ENCODE measurements at regions not wholly inside any gene's neighbourhood (a gene's known extent, or its start where the extent isn't known, plus 50 kb on each side); places are given as distances from the start of the nearest gene placed in this dataset.

DNA sequence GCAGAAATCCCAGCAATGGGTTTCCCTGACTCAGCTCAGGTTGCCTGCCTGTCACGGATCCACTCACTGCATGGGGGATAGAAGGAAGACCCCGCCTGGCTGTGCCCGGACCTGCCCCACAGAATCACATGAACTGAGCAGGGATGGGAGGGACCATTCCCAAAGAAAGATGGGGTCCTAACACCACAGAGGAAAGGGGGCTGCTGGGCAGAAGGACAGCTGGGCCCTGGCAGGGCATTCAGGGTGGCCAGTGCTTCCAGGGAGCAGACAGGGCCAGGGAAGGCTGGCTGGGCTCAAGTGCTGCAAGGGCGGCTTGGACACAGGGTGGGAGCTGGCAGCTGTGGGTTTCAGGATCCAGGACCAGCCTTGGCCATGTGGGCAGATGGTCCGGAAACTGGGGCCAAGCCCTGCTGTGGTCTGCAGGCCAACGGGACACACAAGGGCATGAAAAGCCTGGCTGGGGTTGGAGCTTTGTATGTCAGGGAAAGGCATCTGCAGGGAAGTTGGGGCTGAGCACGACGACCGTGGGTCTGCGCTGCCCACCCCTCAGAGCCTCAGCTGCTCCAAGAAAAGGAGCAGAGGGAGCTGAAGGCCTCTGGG, 723.9 kb downstream of the PTPRU start:
- no peaks in the 10 kb centered on the region for H3K79me2 ChIP-seq (replicated peaks; ENCODE audit: insufficient read depth, low read length)
- H3K9me3 ChIP-seq (ENCODE audit: low read length): no peaks in the 10 kb centered on the region
- no peaks in the 10 kb centered on the region for H3F3A ChIP-seq (ENCODE audit: insufficient read depth, low read length, poor library complexity, severe bottlenecking)
- H2AFZ ChIP-seq (ENCODE audit: low read depth, low read length): no peak overlapping the region
- no peak overlapping the region for H3K9ac ChIP-seq (ENCODE audit: low read length)
- no peaks in the 10 kb centered on the region for H3K36me3 ChIP-seq (ENCODE audit: insufficient read depth, low read length)
- no peaks in the 10 kb centered on the region for H3K27me3 ChIP-seq (ENCODE audit: insufficient read depth, low read depth, low read length)
- H3K4me2 ChIP-seq (ENCODE audit: low read length): no peak overlapping the region
- no peaks in the 10 kb centered on the region for H4K20me1 ChIP-seq (ENCODE audit: insufficient read depth)
- H3K4me3 ChIP-seq (ENCODE audit: low read length): no peak overlapping the region
- no peak for TF ChIP-seq EP300 (conservative IDR thresholded peaks at IDR 0.05; ENCODE audit: poor library complexity, severe bottlenecking)
- no peak overlapping the region for H3K27ac ChIP-seq (ENCODE audit: low read length)
- no peaks in the 10 kb centered on the region for H3K9me2 ChIP-seq (ENCODE audit: insufficient read depth, low read length)

DNA sequence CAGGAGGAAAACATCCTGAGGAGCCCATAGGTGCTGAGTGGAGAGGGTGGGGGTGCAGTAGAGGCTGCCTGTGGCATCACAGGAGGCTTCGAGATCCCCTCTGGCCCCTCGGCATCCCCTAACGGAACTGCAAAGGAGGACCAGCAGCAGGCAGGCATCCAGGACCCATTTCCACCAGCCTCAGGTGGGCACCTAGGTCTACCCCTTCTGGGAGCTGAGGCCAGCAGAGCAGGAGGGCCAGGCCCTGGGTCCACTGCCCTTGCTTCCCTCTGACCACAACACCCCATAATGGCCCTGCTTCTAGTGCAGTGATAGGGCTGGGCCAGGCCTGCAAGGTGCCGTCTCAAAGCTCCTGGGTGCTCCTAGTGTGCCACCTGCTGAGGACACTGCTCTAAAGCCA, 723.0 kb downstream of the PTPRU start:
- no peaks in the 10 kb centered on the region for H3K36me3 ChIP-seq (ENCODE audit: insufficient read depth, low read length)
- no peak overlapping the region for H3K27ac ChIP-seq (ENCODE audit: low read length)
- no peaks in the 10 kb centered on the region for H4K20me1 ChIP-seq (ENCODE audit: insufficient read depth)
- no peaks in the 10 kb centered on the region for H3K9me2 ChIP-seq (ENCODE audit: insufficient read depth, low read length)
- no peak overlapping the region for H3K9ac ChIP-seq (ENCODE audit: low read length)
- H3K9me3 ChIP-seq (ENCODE audit: low read length): no peaks in the 10 kb centered on the region
- no peak for TF ChIP-seq SMC3 (conservative IDR thresholded peaks at IDR 0.05; ENCODE audit: poor library complexity)
- no peak for TF ChIP-seq POLR2AphosphoS5 (IDR thresholded peaks at IDR 0.05)
- TF ChIP-seq TAF1 (IDR thresholded peaks at IDR 0.05; ENCODE audit: low read depth): no peak
- TF ChIP-seq RAD21 (conservative IDR thresholded peaks at IDR 0.05): no peak
- no peak for TF ChIP-seq MXI1 (conservative IDR thresholded peaks at IDR 0.05; ENCODE audit: poor library complexity, severe bottlenecking)
- TF ChIP-seq EP300 (conservative IDR thresholded peaks at IDR 0.05; ENCODE audit: poor library complexity, severe bottlenecking): no peak
- no peak for TF ChIP-seq EZH2 (IDR thresholded peaks at IDR 0.05; ENCODE audit: borderline replicate concordance, insufficient read depth, low read length, poor library complexity, severe bottlenecking)
- TF ChIP-seq, protein P1, sequence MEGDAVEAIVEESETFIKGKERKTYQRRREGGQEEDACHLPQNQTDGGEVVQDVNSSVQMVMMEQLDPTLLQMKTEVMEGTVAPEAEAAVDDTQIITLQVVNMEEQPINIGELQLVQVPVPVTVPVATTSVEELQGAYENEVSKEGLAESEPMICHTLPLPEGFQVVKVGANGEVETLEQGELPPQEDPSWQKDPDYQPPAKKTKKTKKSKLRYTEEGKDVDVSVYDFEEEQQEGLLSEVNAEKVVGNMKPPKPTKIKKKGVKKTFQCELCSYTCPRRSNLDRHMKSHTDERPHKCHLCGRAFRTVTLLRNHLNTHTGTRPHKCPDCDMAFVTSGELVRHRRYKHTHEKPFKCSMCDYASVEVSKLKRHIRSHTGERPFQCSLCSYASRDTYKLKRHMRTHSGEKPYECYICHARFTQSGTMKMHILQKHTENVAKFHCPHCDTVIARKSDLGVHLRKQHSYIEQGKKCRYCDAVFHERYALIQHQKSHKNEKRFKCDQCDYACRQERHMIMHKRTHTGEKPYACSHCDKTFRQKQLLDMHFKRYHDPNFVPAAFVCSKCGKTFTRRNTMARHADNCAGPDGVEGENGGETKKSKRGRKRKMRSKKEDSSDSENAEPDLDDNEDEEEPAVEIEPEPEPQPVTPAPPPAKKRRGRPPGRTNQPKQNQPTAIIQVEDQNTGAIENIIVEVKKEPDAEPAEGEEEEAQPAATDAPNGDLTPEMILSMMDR (IDR thresholded peaks at IDR 0.05; ENCODE audit: poor library complexity, severe bottlenecking): no peak
- TF ChIP-seq, protein P2, sequence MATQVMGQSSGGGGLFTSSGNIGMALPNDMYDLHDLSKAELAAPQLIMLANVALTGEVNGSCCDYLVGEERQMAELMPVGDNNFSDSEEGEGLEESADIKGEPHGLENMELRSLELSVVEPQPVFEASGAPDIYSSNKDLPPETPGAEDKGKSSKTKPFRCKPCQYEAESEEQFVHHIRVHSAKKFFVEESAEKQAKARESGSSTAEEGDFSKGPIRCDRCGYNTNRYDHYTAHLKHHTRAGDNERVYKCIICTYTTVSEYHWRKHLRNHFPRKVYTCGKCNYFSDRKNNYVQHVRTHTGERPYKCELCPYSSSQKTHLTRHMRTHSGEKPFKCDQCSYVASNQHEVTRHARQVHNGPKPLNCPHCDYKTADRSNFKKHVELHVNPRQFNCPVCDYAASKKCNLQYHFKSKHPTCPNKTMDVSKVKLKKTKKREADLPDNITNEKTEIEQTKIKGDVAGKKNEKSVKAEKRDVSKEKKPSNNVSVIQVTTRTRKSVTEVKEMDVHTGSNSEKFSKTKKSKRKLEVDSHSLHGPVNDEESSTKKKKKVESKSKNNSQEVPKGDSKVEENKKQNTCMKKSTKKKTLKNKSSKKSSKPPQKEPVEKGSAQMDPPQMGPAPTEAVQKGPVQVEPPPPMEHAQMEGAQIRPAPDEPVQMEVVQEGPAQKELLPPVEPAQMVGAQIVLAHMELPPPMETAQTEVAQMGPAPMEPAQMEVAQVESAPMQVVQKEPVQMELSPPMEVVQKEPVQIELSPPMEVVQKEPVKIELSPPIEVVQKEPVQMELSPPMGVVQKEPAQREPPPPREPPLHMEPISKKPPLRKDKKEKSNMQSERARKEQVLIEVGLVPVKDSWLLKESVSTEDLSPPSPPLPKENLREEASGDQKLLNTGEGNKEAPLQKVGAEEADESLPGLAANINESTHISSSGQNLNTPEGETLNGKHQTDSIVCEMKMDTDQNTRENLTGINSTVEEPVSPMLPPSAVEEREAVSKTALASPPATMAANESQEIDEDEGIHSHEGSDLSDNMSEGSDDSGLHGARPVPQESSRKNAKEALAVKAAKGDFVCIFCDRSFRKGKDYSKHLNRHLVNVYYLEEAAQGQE (IDR thresholded peaks at IDR 0.05; ENCODE audit: borderline replicate concordance): no peak
- H2AFZ ChIP-seq (ENCODE audit: low read depth, low read length): no peak overlapping the region
- H3K79me2 ChIP-seq (replicated peaks; ENCODE audit: insufficient read depth, low read length): no peaks in the 10 kb centered on the region
- H3F3A ChIP-seq (ENCODE audit: insufficient read depth, low read length, poor library complexity, severe bottlenecking): no peaks in the 10 kb centered on the region
- H3K4me2 ChIP-seq (ENCODE audit: low read length): no peak overlapping the region
- H3K4me3 ChIP-seq (ENCODE audit: low read length): no peak overlapping the region
- no peaks in the 10 kb centered on the region for H3K27me3 ChIP-seq (ENCODE audit: insufficient read depth, low read depth, low read length)

All from neural cell (in vitro differentiated cells).